Ammon's horn (tissue), 1 donor: ENCODE measurements at regions not wholly inside any gene's neighbourhood (a gene's known extent, or its start where the extent isn't known, plus 50 kb on each side); places are given as distances from the start of the nearest gene placed in this dataset.

Experiments
- DNase-seq: peaks from one replicate; pipeline ENCODE4 v3.0.0-alpha.2; 2016; ENCODE audit warnings: low spot score

GRCh38 chr2:207449642-207450165, 80.1 kb upstream of the CREB1 start:
- no peak for DNase-seq

GRCh38 chr2:207450186-207450585, 79.6 kb upstream of the CREB1 start:
- DNase-seq, result no peak

- DNase-seq, result no peak
Observed at GRCh38 chr2:207458582-207458981, 71.2 kb upstream of the CREB1 start.

GRCh38 chr2:207459990-207460757, 69.6 kb upstream of the CREB1 start:
- DNase-seq, result no peak

GRCh38 chr2:207463433-207463832, 66.3 kb upstream of the CREB1 start:
- peak; percentile 27 for DNase-seq

- no peak for DNase-seq
Observed at GRCh38 chr2:207464007-207464406, 65.8 kb upstream of the CREB1 start.

GRCh38 chr2:207465894-207466293, 63.9 kb upstream of the CREB1 start:
- no peak for DNase-seq

- DNase-seq, result no peak
Observed at GRCh38 chr2:207467716-207468347, 61.9 kb upstream of the CREB1 start.

GRCh38 chr2:207468488-207468887, 61.3 kb upstream of the CREB1 start:
- DNase-seq, result no peak

- no peak for DNase-seq
Observed at GRCh38 chr2:207469451-207469850, 60.3 kb upstream of the CREB1 start.

- no peak for DNase-seq
Observed at GRCh38 chr2:207469943-207470729, 59.6 kb upstream of the CREB1 start.

- no peak for DNase-seq
Observed at GRCh38 chr2:207471261-207471660, 58.5 kb upstream of the CREB1 start.

GRCh38 chr2:207472343-207473048, 57.3 kb upstream of the CREB1 start:
- no peak for DNase-seq

- peak; percentile 94 for DNase-seq
Observed at GRCh38 chr2:207473049-207473930, 56.5 kb upstream of the CREB1 start.

- no peak for DNase-seq
Observed at GRCh38 chr2:207473931-207474235, 55.9 kb upstream of the CREB1 start.

GRCh38 chr2:207474863-207475485, 54.8 kb upstream of the CREB1 start:
- peak; percentile 72 for DNase-seq

GRCh38 chr2:207475546-207475945, 54.2 kb upstream of the CREB1 start:
- DNase-seq, result no peak

- DNase-seq, result no peak
Observed at GRCh38 chr2:207477896-207478295, 51.9 kb upstream of the CREB1 start.

GRCh38 chr2:207478572-207478971, 51.2 kb upstream of the CREB1 start:
- DNase-seq, result peak; percentile 2

GRCh38 chr2:207479198-207479785, 50.5 kb upstream of the CREB1 start:
- no peak for DNase-seq
